22Rv1 (cell line): ENCODE measurements at regions not wholly inside any gene's neighbourhood (a gene's known extent, or its start where the extent isn't known, plus 50 kb on each side); places are given as distances from the start of the nearest gene placed in this dataset.

Experiments used
- H3K27ac ChIP-seq: fragments of 450-650 bp; 2 replicates; pipeline ENCODE4 v1.5.1; 2017
- CTCF ChIP-seq: fragments of 450-650 bp; IDR thresholded peaks from 2 replicates; pipeline ENCODE4 v1.5.1; 2017; ENCODE audit warnings: mild to moderate bottlenecking
- ZFX ChIP-seq: fragments of 450-650 bp; IDR thresholded peaks from 2 replicates; pipeline ENCODE4 v1.6.1; 2017; ENCODE audit warnings: antibody characterized with exemption, borderline replicate concordance

DNA sequence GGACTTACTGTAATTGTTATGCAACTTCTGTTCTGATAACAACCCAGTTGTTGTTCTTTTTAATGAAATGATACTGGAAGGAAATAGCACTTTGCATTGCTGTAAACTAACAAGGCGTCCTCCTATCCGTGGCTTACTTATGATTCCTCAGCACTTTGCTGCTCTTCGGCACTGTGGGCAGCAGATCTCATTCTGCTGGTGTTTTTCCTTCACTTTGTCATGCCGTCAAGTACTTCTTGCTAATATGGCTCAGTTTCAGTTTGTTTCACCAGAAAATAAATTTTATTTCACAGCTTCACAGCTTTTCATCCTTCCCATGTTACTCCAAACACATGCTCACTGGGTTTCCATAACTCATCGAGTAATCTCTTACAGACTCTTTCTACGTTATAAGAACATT is 289.3 kb downstream of the MEIS1 start:
- TF ChIP-seq CTCF (no peak), ZFX (no peak)
- no peak overlapping the region for H3K27ac ChIP-seq

DNA sequence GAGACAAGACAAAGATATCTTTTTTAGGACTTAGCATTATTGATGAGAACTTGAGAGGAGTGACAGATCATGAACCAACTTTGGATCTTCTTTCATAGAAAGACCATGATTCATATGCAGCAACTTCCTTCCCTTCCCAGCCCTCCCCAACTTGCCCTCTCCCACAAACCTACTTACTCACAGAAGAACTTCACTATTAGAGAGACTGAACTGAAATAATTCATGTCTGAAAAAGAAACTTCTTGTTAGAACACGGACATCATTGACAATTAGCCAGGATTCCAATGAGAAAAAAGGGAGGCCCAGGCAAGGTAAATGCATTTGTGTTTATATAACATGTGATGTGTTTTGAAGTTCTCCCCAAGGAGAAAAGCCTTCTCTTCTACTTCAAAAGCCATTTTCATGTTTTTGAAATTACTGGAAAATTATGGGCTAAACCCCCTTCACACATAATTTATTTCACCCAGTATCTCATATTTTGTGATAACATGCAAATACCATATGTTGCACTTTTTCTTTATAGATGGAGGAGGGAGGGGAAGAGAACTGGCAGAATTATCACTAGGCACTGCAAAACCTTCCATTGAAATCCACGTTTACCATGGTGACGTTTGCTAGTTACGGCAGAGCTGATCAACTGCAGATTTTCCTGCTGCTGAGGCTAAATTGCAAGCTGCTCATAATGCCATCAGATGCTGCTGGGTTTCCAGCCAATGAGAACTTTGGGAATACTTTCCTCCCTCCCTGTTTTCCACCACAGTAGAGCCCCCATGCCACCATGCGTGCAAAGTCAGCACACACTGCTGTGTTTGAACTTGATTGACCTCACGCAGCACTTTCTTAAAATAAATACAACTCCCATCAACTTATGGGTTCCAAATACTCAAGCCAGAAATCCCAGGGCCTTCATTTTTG is 294.7 kb downstream of the MEIS1 start:
- TF ChIP-seq ZFX (no peak), CTCF (no peak)

DNA sequence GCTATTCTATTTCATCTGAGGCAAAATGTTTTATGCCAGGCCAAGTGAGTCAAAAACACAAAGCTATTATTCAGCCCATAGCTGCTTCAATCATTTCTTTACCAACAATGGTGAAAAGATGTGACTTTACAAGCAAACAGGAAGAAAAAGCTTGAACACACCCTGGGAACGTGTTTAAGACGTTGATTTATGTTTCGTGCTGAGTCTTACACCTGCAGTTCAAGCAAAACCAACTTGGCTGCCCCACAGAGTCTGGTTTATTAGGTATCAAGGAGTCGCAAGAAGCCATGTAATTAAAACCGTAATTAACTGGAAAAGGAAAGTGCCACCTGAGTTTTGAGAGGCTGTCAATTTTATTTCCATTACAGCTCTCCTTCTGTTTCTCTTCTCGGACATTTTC is 295.5 kb downstream of the MEIS1 start:
- H3K27ac ChIP-seq = no peak overlapping the region
- TF ChIP-seq CTCF (no peak), ZFX (no peak)

More for the DNA sequence above, 294.7 kb downstream of the MEIS1 start:
- no peak overlapping the region for H3K27ac ChIP-seq

DNA sequence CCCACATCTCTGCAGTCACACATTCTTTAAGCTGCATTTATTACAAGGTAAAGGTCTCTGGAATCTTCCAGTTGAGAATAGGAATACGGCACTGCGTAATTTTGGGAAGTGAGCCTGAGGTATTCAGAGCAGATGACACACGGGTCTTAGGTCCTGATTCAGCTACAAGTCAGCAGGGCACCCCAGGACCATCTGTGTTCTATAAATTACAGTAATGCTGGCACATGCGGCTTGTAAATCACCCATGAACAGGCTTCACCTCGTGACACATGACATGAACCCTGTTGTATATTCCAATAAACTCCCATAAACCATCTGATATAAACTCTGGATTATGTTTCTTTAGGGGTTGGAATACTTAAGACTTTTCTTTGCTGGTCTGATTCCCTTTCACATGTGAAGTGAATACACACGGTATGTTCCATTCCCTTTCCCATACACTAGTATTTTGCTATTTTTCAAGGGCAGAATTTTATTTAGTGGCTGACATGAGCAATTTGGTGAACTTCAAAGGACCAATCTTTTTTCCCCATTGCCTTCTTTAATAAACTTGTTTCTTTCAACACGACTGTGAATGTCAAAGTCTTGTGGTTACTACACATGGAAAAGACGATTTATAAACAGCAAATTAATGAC is 298.6 kb downstream of the MEIS1 start:
- H3K27ac ChIP-seq = no peak overlapping the region
- TF ChIP-seq ZFX = no peak
- TF ChIP-seq CTCF = no peak

DNA sequence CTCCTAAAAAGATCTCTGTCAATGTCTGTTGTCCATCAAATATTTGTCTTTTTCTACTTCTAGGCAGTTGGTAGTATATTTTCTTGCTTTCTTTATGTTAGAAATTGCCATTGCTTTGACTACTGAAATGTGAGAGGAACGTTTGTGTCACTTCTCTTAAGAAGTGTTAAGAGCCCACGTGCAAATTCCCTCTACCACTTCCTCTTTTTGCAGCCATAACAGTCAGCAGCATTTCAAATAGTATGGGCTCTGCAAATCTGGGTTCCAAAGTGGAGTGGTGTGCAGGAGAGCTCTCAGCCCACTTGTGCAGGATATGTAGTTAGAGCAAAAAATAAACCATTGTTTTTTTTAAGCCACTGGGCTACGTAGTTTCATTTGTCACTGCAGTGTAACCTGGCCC is 314.0 kb downstream of the MEIS1 start:
- no peak overlapping the region for H3K27ac ChIP-seq
- no peak for TF ChIP-seq CTCF
- no peak for TF ChIP-seq ZFX

- no peak overlapping the region for H3K27ac ChIP-seq
- TF ChIP-seq ZFX = no peak
- no peak for TF ChIP-seq CTCF
These were observed 314.6 kb downstream of the MEIS1 start for GRCh38 chr2:66749566-66749965.

DNA sequence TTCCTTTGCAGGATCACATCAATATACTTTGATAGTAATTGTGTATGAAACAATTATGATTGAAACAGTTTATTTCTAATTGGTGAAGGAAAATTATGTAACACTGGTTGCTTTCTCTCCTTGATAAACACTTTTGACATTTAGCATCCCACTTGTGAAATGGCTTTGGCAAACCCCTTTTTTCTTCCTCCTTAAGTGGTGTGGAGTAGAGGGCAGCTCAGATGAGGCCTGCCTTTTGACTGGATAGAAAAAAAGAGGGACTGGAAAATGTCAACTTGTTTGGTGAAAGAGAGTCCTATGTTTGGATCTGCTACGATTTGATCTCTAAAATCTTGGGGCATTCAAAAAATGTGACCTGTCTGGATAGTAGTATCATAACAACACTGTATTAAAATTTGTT is 318.3 kb downstream of the MEIS1 start:
- no peak for TF ChIP-seq CTCF
- H3K27ac ChIP-seq = no peak overlapping the region
